ENCODE measurements at regions not wholly inside any gene's neighbourhood (a gene's known extent, or its start where the extent isn't known, plus 50 kb on each side); places are given as distances from the start of the nearest gene placed in this dataset.

DNA sequence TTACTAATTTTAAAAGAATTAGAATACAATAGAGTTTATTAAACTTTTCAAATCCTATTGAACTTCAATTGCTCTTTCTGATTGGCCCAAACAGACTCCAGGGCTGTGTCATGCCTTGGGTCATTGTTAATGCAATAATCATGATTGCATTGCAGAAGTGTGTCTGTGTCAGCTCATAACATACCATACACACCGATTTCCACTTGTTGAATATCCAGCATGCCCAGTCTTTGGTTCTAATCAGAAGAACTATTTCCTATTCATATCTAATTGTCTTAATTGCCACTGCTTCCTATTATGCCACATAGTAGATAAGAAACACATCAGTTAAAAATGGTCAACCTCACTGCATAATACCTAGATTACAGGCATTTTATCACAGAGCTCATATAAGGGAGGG lies 106.1 kb upstream of the JAG1 start:
- H3K4me3 ChIP-seq (ENCODE audit: low read depth, low read length), result no peak overlapping the region

DNA sequence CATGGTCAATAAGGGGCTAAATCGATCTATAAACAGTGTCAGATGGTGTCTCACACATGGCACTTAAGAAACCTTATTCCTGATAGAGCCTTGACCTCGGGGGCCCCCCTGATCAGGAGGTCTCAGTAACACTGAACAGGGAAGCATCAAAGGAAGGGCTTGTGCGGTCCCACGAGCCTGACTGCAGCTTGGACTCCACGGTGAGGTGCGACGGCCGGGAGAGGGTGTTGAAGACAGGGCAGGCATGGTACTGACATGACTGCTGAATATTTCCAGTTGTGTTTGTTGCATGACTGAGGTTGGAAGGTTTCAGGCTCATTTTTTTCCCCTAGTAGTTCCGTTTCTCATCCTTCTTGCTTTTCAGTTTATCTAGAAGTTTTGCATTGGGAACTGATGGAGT lies 107.1 kb upstream of the JAG1 start:
- TF ChIP-seq, protein P1, sequence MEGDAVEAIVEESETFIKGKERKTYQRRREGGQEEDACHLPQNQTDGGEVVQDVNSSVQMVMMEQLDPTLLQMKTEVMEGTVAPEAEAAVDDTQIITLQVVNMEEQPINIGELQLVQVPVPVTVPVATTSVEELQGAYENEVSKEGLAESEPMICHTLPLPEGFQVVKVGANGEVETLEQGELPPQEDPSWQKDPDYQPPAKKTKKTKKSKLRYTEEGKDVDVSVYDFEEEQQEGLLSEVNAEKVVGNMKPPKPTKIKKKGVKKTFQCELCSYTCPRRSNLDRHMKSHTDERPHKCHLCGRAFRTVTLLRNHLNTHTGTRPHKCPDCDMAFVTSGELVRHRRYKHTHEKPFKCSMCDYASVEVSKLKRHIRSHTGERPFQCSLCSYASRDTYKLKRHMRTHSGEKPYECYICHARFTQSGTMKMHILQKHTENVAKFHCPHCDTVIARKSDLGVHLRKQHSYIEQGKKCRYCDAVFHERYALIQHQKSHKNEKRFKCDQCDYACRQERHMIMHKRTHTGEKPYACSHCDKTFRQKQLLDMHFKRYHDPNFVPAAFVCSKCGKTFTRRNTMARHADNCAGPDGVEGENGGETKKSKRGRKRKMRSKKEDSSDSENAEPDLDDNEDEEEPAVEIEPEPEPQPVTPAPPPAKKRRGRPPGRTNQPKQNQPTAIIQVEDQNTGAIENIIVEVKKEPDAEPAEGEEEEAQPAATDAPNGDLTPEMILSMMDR (IDR thresholded peaks at IDR 0.05; ENCODE audit: low read depth, low read length), result no peak
- no peak for DNase-seq (ENCODE audit: low read depth, low spot score)
- in situ Hi-C loops (cut with HindIII; ENCODE audit: low sequenced_read_pairs), result no loop called here
- H3K4me3 ChIP-seq (ENCODE audit: low read depth, low read length), result no peak overlapping the region

More for the DNA sequence above, 106.1 kb upstream of the JAG1 start:
- in situ Hi-C loops (cut with HindIII; ENCODE audit: low sequenced_read_pairs), result no loop called here
- no peak for DNase-seq (ENCODE audit: low read depth, low spot score)
- TF ChIP-seq, protein P1 (IDR thresholded peaks at IDR 0.05; ENCODE audit: low read depth, low read length), result no peak

DNA sequence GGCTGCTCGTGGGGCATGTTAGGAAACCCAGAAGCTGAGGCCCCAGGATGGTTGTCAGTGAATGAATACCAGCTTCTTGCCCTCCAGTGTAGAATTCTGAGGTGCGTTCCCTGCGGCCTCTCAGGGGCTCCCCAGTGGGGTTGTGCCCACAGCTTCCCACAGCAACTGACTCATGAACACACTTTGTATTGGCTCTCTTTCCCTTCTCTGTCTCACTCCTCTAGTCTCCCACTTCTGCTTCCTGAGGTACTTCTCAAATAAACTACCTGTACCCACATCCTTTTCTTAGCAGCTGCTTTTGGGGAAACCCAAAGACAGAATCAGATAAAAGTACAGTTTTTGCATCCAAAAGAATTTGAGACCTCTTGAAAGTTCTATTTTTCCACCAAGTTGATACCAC lies 107.7 kb upstream of the JAG1 start:
- in situ Hi-C loops (cut with HindIII; ENCODE audit: low sequenced_read_pairs), result no loop called here

DNA sequence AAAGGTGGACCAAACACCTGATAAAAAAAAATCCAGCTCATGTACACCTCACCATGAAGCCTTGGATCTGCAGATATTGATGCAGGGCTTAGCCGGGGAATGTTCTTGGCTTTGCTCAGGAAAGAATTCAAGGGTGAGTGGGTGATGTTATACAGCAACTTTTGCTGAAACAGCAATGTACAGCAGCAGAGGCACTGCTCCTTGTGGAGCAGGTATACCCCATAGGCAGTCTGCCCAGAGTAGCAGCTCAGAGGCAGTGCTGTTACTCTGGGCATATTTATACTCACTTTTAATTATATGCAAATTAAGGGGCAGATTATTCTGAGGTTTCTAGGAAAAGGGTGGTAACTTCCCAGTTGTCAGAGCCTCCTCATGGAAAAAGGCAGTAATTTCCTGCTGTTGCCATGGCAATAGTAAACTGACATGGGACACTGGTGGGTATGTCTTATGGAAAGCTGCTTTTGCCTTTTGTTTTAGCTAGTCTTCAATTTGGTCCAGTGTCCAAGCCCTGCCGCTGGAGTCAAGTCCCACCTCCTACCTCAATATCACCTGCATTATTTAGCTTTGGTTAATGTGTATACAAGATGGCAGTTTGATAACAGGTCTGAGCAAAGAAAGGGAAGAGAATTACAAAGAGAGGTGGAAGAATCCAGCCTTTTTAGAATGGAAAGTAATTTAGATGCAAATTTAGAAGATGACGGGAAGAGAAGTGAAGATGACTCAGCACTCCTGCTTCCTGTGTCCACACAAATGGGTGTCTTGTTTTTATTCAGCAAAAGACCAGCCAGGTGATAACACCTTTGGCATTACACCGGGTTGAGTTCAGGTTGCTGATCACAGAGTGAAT lies 110.1 kb upstream of the JAG1 start:
- in situ Hi-C loops (cut with HindIII; ENCODE audit: low sequenced_read_pairs), result no loop called here
- no peak overlapping the region for H3K4me3 ChIP-seq (ENCODE audit: low read depth, low read length)
- DNase-seq (ENCODE audit: low read depth, low spot score), result no peak
- TF ChIP-seq, protein P1 (IDR thresholded peaks at IDR 0.05; ENCODE audit: low read depth, low read length), result no peak

More for the DNA sequence above, 107.7 kb upstream of the JAG1 start:
- TF ChIP-seq, protein P1 (IDR thresholded peaks at IDR 0.05; ENCODE audit: low read depth, low read length), result no peak
- no peak overlapping the region for H3K4me3 ChIP-seq (ENCODE audit: low read depth, low read length)
- DNase-seq (ENCODE audit: low read depth, low spot score), result no peak

DNA sequence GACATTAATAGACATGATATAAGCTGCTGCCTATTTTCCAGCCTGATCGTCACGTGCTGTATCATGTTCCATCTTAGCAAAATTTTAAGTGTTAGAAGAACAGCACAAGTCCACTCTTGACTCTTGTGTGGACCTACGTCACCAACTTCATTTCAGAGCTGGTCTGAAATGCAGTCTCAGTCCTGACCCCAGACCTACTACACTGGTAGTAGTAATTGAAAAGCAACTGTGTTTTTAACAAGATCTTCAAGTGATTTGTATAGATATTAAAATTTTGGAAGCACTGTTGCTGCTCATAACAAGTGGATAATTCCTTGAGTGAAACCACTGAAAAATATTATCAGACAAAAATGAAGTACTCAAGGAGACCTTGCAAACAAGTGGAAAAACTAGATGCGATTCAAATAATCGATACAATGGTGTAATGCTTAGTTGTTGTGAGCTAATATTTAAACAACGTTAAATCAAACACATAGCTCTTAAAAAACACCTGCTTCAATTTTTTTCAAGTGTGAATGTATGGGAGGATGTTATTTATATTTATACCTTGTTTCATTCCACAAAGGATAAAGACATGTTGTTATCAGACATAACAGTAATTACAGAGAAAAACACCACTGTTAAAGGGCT lies 110.9 kb upstream of the JAG1 start:
- in situ Hi-C loops (cut with HindIII; ENCODE audit: low sequenced_read_pairs), result no loop called here
- no peak overlapping the region for H3K4me3 ChIP-seq (ENCODE audit: low read depth, low read length)
- no peak for DNase-seq (ENCODE audit: low read depth, low spot score)
- TF ChIP-seq, protein P1 (IDR thresholded peaks at IDR 0.05; ENCODE audit: low read depth, low read length), result no peak

DNA sequence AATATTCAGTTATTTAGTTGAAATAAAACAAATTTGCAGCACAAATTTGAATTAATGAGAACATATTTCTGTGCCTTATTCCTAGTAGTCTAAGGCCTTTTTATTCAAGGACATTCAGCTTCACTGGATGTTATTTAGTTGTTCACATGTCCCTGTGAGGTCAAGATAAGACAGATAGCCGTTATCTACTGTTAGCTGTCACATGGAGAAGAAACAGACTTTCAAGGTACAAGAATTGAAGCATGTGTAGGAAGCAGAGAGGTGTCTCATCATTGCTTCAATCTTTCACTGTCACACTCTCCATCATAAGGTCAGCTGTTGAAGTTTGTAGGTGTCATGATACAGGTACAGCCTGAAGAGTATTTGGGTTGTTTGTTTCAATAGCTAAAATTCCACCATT lies 112.9 kb upstream of the JAG1 start:
- no peak for DNase-seq (ENCODE audit: low read depth, low spot score)
- H3K4me3 ChIP-seq (ENCODE audit: low read depth, low read length), result no peak overlapping the region
- in situ Hi-C loops (cut with HindIII; ENCODE audit: low sequenced_read_pairs), result no loop called here
- TF ChIP-seq, protein P1 (IDR thresholded peaks at IDR 0.05; ENCODE audit: low read depth, low read length), result no peak

Data from astrocyte of the spinal cord (primary cell).